ENCODE measurements at regions not wholly inside any gene's neighbourhood (a gene's known extent, or its start where the extent isn't known, plus 50 kb on each side); places are given as distances from the start of the nearest gene placed in this dataset.

GRCh38 chr12:46449316-46449715 is 76.7 kb upstream of the SLC38A2 start:
- no peak for DNase-seq (ENCODE audit: low spot score)

DNA sequence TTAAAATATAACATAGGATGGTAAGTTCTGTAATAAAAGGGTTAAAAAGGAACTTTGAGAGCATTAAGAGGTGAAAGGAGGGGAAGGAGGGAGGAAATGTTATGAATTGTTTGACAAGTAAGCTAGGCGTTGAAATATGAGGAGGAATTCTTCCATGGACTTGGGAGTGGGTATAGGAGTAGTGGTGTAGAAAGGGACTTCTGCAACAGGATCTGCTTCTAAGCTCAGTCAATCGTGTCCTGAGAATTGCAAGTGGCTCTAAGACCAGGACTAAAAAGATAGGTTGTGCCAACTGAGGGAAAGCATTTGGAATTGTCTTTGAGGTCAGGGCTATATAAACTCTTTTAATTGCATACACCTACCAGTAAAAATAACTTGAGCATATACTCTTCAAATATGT is 74.1 kb upstream of the SLC38A2 start:
- no peak for DNase-seq (ENCODE audit: low spot score)

DNA sequence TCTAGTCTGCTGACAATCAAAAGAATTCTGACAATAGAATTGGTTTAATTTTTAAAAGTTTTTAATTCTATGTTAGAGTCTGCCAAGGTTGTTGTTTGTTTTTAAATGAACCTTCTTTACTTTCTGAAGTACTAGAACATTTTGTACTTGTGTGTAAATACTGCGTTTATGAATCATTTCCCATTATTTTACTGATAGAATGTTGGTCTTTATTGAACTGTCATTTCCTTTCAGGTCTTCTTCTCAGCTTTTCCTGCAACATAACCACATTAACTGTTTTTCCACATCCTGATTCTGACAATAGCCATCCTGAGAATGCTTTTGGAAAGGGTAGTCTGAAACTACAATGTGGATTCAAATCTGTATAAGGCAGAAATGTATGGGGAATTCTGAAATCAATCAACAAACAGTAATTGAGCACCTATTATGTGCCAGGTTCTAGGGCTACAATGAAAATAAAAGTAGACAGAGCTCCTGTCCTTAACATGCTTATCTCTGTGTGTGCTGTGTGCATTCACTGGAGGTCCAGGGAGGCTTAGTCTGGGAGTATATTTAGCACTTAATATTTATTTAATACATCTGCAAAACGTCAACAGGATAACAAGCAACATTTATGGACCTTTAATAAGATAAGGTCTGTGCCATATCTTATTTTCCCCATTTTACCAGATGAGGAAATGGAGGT is 73.1 kb upstream of the SLC38A2 start:
- no peak for DNase-seq (ENCODE audit: low spot score)

DNA sequence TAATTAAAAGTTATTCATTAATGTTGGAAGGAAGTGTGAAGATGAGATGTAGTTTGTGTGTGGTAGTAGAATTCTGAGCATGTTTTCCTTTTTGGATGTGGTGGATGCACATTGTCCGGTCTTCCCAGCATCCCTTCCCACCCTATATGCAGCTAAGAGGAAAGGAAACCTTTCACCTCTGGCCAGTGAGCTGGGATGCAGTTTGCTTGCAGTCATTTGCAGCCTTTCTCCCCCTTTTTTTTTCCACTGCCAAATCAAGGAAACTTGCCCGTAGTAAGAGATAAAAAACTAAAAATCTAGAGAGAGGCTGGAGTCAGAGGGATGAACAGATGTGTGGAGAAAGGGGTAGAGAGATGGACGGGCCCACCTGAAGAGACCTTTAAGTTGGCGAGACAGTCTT is 72.5 kb upstream of the SLC38A2 start:
- no peak for DNase-seq (ENCODE audit: low spot score)

DNA sequence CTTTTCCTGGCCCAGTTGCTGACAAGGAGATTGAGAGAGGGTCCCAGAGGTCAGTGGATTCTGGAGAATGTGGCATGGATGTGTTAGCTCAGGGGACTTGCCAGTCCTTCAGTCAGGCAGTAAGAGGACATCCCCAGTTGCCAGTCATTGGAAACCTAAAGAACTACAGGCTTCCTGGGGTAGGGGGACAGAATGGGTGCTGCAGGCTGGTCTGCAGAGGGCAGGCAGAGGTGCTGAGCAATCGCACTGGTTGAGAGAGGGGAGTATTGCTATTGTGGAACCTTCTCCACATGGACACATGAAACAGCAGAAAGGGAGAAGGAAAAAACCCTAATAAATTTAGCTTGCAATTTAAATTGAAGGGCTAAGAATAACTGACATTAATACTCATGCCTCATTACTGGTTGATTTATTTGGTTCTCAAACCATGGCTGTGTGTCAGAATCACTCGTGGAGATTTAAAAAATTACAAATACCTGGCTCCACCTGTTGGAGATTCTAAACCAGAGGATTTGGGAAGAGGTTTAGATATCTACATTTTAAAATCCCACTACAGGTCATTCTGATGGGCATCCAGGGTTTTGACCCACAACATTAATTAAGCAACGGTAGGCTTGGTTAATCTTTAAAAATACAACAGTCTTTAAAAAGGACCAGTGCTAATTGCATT is 71.2 kb upstream of the SLC38A2 start:
- DNase-seq (ENCODE audit: low spot score) = no peak

GRCh38 chr12:46442738-46443137 is 70.2 kb upstream of the SLC38A2 start:
- no peak for DNase-seq (ENCODE audit: low spot score)

DNA sequence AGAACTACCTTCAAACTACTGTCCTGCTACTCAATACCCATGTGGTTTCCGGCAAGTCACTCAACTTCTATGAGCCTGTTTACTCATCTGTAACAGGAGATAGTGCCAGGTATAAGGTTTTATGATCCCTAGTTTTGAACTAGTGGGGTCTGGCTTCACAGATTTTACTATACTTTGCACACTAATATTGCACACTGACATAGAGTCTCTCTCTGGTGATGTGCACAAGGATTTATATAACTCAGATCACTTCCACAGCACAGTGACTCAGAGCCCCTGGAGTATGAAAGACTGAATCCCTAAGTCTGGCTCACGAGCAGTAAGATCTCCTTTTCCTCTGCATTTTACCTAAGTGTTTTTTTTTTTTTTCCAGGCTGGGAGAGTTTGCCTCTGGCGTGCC is 69.7 kb upstream of the SLC38A2 start:
- peak; percentile 23 for DNase-seq (ENCODE audit: low spot score)

DNA sequence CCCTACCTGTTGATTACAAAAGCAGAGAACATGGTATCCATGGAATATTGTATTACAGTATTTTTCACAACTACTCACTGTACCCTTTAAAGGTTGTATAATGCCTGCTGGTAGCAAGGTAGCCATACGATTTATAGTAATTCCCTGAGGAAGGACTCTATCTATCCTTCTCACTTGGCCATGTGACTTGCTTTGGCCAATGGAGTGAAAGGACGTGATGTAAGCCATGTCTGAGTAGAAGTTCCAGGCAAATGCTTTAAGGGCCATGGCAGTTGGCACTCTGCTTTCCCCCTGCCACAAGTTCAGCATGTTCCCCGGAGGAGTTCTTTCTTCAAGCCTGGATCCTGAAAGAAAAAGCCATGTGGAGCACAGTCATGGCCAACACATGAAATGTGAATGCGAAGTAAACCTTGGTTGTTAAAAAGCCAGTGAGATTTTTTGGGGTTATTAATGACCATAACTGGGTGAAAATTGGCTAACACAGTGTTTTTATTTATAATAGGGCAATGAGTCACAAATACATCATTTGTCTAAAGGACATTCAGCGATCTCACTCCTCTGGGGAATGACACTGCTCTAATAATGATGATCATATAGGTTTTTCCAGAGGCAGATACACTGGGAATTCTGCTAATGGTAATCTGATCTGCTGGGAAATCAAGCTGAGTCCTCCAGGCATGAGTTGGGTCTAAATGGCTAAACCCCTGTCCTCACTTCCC is 67.4 kb upstream of the SLC38A2 start:
- DNase-seq (ENCODE audit: low spot score) = no peak

- no peak for DNase-seq (ENCODE audit: low spot score)
Measured at GRCh38 chr12:46438719-46439319, 66.2 kb upstream of the SLC38A2 start.

DNA sequence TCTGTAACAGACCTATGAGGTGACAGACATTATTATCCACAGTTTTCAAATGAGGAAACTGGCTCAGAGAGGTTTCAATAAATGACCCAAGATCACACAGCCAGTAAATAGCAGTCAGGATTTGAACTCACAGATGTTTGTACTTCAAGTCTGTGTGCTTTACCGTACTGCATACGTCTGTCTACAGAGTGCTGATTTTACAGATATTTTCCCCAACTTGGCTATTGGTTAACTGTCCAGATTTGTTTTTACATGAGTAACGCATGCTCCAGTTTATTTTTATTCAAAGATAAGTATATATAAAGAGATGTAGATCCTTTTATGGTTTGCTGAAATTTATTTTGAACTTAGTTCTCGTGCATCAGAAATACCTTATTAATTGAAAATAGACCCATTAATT is 65.7 kb upstream of the SLC38A2 start:
- no peak for DNase-seq (ENCODE audit: low spot score)

GRCh38 chr12:46437469-46437868 is 64.9 kb upstream of the SLC38A2 start:
- DNase-seq (ENCODE audit: low spot score) = no peak

DNA sequence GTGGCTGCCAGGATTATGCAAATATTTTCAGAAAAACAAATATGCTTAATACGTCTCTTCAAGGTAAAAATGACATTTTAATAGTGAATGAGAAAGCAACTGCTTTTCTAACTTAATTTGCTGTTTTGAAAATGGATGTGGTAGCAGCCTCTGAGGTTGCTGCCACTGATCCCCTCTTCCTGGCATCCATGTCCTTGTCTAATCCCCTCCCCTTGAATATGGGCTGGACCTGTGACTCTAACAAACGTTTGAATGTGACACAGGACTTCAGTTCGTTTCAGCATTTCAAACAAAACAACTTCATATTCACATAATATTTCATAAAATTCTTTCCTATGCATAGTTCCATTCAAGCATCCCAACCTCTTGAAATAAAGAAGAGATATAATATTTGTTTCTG is 64.2 kb upstream of the SLC38A2 start:
- DNase-seq (ENCODE audit: low spot score) = no peak

GRCh38 chr12:46435625-46436024 is 63.1 kb upstream of the SLC38A2 start:
- no peak for DNase-seq (ENCODE audit: low spot score)

GRCh38 chr12:46435029-46435428 is 62.5 kb upstream of the SLC38A2 start:
- no peak for DNase-seq (ENCODE audit: low spot score)

DNA sequence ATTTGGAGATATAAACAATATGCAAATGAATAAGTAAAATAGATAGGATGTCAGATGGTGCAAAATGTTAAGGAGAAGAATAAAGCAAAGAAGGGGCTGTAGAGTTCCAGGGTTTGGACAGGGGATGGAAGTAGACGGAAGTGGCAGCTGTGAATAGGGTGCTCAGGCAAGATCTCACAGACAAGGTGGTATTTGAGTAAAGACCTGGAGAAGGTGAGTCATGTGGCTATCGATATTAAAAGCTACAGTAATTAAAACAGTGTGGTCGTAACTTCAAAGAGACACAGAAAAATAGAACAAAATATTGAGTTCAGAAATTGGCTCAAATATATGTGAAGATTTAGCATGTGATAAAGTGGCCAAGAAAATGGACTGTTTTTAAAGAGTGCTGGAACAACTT is 61.3 kb upstream of the SLC38A2 start:
- no peak for DNase-seq (ENCODE audit: low spot score)

- DNase-seq (ENCODE audit: low spot score) = no peak
Measured at GRCh38 chr12:46432325-46432724, 59.8 kb upstream of the SLC38A2 start.

GRCh38 chr12:46430340-46430948 is 57.9 kb upstream of the SLC38A2 start:
- DNase-seq (ENCODE audit: low spot score) = peak; percentile 19
